ENCODE measurements at regions not wholly inside any gene's neighbourhood (a gene's known extent, or its start where the extent isn't known, plus 50 kb on each side); places are given as distances from the start of the nearest gene placed in this dataset.

GRCh38 chr18:22302144-22302543 is 115.6 kb downstream of the CTAGE1 start:
- Mint-ChIP-seq H3K9me3 (ENCODE audit: low read depth) (no peaks in the 10 kb centered on the region), H3K4me1 (ENCODE audit: low read depth) (no peaks in the 10 kb centered on the region), H3K27me3 (ENCODE audit: low read depth) (peaks cover 32% of the 10 kb centered on the region), H3K27ac (ENCODE audit: unreplicated experiment) (no peak overlapping the region), H3K4me3 (ENCODE audit: unreplicated experiment) (no peak overlapping the region), H3K36me3 (ENCODE audit: low read depth) (peaks cover 2% of the 10 kb centered on the region)
- no peak for TF ChIP-seq CTCF (IDR thresholded peaks at IDR 0.05)
- DNase-seq (ENCODE audit: low spot score), result no peak

- DNase-seq (ENCODE audit: low spot score), result no peak
- H3K9me3 Mint-ChIP-seq (ENCODE audit: low read depth), result no peaks in the 10 kb centered on the region
- H3K27ac Mint-ChIP-seq (ENCODE audit: unreplicated experiment), result no peak overlapping the region
- peaks cover 2% of the 10 kb centered on the region for H3K36me3 Mint-ChIP-seq (ENCODE audit: low read depth)
- TF ChIP-seq CTCF (IDR thresholded peaks at IDR 0.05), result no peak
- H3K4me1 Mint-ChIP-seq (ENCODE audit: low read depth), result no peaks in the 10 kb centered on the region
- peaks cover 32% of the 10 kb centered on the region for H3K27me3 Mint-ChIP-seq (ENCODE audit: low read depth)
- no peak overlapping the region for H3K4me3 Mint-ChIP-seq (ENCODE audit: unreplicated experiment)
Observed at GRCh38 chr18:22300665-22301636, 116.8 kb downstream of the CTAGE1 start.

GRCh38 chr18:22297008-22297407 is 120.7 kb downstream of the CTAGE1 start:
- Mint-ChIP-seq H3K27me3 (ENCODE audit: low read depth) (peaks cover 14% of the 10 kb centered on the region), H3K9me3 (ENCODE audit: low read depth) (no peaks in the 10 kb centered on the region), H3K36me3 (ENCODE audit: low read depth) (no peaks in the 10 kb centered on the region), H3K4me3 (ENCODE audit: unreplicated experiment) (no peak overlapping the region), H3K27ac (ENCODE audit: unreplicated experiment) (no peak overlapping the region), H3K4me1 (ENCODE audit: low read depth) (no peaks in the 10 kb centered on the region)
- DNase-seq (ENCODE audit: low spot score), result no peak
- no peak for TF ChIP-seq CTCF (IDR thresholded peaks at IDR 0.05)

- Mint-ChIP-seq H3K27ac (ENCODE audit: unreplicated experiment) (no peak overlapping the region), H3K36me3 (ENCODE audit: low read depth) (no peaks in the 10 kb centered on the region), H3K4me1 (ENCODE audit: low read depth) (no peaks in the 10 kb centered on the region), H3K9me3 (ENCODE audit: low read depth) (no peaks in the 10 kb centered on the region), H3K4me3 (ENCODE audit: unreplicated experiment) (no peak overlapping the region), H3K27me3 (ENCODE audit: low read depth) (peaks cover 13% of the 10 kb centered on the region)
- TF ChIP-seq CTCF (IDR thresholded peaks at IDR 0.05), result no peak
- DNase-seq (ENCODE audit: low spot score), result no peak
Observed at GRCh38 chr18:22296304-22296703, 121.4 kb downstream of the CTAGE1 start.

GRCh38 chr18:22293417-22293816 is 124.0 kb downstream of the GATA6 start:
- Mint-ChIP-seq H3K27me3 (ENCODE audit: low read depth) (peaks cover 13% of the 10 kb centered on the region), H3K4me1 (ENCODE audit: low read depth) (no peaks in the 10 kb centered on the region), H3K9me3 (ENCODE audit: low read depth) (peaks cover 5% of the 10 kb centered on the region), H3K36me3 (ENCODE audit: low read depth) (peaks cover 1% of the 10 kb centered on the region), H3K4me3 (ENCODE audit: unreplicated experiment) (no peak overlapping the region), H3K27ac (ENCODE audit: unreplicated experiment) (no peak overlapping the region)
- no peak for TF ChIP-seq CTCF (IDR thresholded peaks at IDR 0.05)
- no peak for DNase-seq (ENCODE audit: low spot score)
